ENCODE measurements at regions not wholly inside any gene's neighbourhood (a gene's known extent, or its start where the extent isn't known, plus 50 kb on each side); places are given as distances from the start of the nearest gene placed in this dataset.
A peak's percentile ranks its signal among the peaks of the same experiment; 100 is the strongest.
"Not testable (repeated sequence)": the region's sequence is repeated elsewhere in the genome, so short reads cannot be mapped to it uniquely, and the experiment has no call there.

GRCh38 chr20:1731828-1732375 is 74.3 kb upstream of the SIRPG start:
- H3K4me1 ChIP-seq (ENCODE audit: insufficient read depth, low read length): peaks cover 33% of the 10 kb centered on the region
- peaks cover 7 to 23% (median 13%) of the 10 kb centered on the region in 4 donors for H3K4me1 Mint-ChIP-seq
- peak overlapping the region; percentile 70 to 83 (median 80) for H3K4me3 Mint-ChIP-seq
- ChIA-PET CTCF (ENCODE audit: partially characterized antibody) (interaction anchor here (0.9 to 2.0 kb wide), 5 partner anchors 45 to 228 kb away, joined by 3 to 9 read pairs (median 3); partner anchors contain the start of gene SIRPD), POLR2A (ENCODE audit: partially characterized antibody) (interaction anchor here (0.6 to 1.5 kb wide), 7 partner anchors 35 to 100 kb away, joined by 3 to 5 read pairs (median 3); no protein-coding TSS in a partner anchor)
- not testable (repeated sequence) for H3K36me3 Mint-ChIP-seq; H3K4me3 ChIP-seq (ENCODE audit: low read length in 2 of 2); H3K9me3 Mint-ChIP-seq; H3K36me3 ChIP-seq (ENCODE audit: insufficient read depth, low read length); H3K27me3 ChIP-seq (ENCODE audit: insufficient read depth, low read length); H3K27me3 Mint-ChIP-seq; H3K9me3 ChIP-seq (ENCODE audit: control insufficient read depth in 1 of 2, low read length in 2 of 2)
- peak overlapping the region; percentile 11 for H3K27ac ChIP-seq (ENCODE audit: low read depth, low read length)
- intact Hi-C loops (cut with micrococcal nuclease): loop anchor here (5.0 kb wide), 2 partner anchors 45 to 75 kb away; partner anchors contain the start of gene SIRPG
- peak; percentile 25 to 58 (median 43) for DNase-seq
- peak overlapping the region; percentile 75 to 92 (median 87) for H3K27ac Mint-ChIP-seq

DNA sequence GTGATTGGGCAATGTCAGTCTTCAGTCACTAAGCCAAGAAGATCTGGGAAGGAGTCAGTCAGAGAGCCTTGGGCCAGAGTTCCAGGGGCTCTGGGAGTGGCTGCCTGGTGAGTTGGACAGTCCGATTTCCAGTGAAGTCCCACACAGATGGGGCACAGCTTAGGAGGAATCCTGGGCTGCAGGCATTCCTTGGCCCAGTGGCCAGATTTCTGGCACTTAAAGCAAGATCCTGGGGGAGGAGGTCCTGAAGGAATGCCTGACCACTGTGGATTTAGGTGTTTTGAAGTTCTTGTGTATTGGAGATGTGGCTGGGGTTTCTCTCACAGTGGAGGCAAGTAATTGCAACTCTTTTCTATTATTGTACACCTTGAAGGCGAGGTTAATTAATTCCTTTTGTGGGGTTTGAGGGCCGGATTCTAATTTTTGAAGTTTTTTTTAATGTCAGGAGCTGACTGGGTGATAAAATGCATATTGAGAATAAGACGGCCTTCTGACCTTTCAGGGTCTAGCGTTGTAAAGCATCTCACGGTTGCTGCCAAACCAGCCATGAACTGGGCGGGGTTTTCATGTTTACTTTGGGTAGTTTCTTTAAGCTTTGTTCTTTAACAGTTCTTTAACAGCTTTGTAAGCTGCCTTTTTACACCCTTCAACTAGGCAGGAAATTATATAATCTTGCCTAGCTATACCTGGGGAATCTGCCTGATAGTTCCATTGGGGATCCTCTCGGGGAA is 73.6 kb upstream of the SIRPG start:
- H3K9me3 Mint-ChIP-seq; H3K36me3 Mint-ChIP-seq; H3K9me3 ChIP-seq (ENCODE audit: control insufficient read depth in 1 of 2, low read length in 2 of 2); H3K4me3 ChIP-seq (ENCODE audit: low read length in 2 of 2); H3K27me3 ChIP-seq (ENCODE audit: insufficient read depth, low read length); H3K36me3 ChIP-seq (ENCODE audit: insufficient read depth, low read length); H3K27me3 Mint-ChIP-seq: not testable (repeated sequence)
- H3K4me3 Mint-ChIP-seq: peak overlapping the region; percentile 70 to 83 (median 80)
- H3K4me1 Mint-ChIP-seq: peaks cover 7 to 23% (median 13%) of the 10 kb centered on the region in 4 donors
- intact Hi-C loops (cut with micrococcal nuclease): loop anchor here (5.0 kb wide), 2 partner anchors 44 to 74 kb away; partner anchors contain the start of gene SIRPG
- ChIA-PET CTCF (ENCODE audit: partially characterized antibody) (interaction anchor here (1.1 to 2.0 kb wide), 4 partner anchors 174 to 227 kb away, joined by 3 to 9 read pairs (median 4); partner anchors contain the start of gene SIRPD), POLR2A (ENCODE audit: partially characterized antibody) (interaction anchor here (0.6 to 1.5 kb wide), 6 partner anchors 53 to 100 kb away, joined by 3 to 5 read pairs (median 3); no protein-coding TSS in a partner anchor)
- H3K27ac Mint-ChIP-seq: peak overlapping the region; percentile 75 to 92 (median 87)
- peak in 3 of 5 donors; percentile 11 to 19 (median 15) for DNase-seq
- Histone ChIP-seq H3K27ac (ENCODE audit: low read depth, low read length) (peak overlapping the region; percentile 11), H3K4me1 (ENCODE audit: insufficient read depth, low read length) (peaks cover 33% of the 10 kb centered on the region)

DNA sequence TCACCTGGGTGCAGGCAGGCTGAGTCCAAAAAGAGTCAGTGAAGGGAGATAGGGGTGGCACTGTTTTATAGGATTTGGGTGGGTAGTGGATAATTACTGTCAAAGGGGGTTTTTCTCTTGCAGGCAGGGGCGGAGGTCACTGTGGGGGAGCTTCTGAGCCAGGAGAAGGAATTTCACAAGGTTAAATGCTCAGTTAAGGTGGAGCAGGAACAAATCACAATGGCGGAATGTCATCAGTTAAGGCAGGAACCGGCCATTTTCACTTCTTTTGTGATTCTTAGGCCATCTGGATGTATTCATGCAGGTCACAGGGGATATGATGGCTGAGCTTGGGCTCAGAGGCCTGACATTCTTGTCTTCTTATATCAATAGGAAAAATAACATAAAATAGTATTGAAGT is 69.7 kb upstream of the SIRPG start:
- DNase-seq; H3K9me3 Mint-ChIP-seq; intact Hi-C loops (cut with micrococcal nuclease); H3K27ac Mint-ChIP-seq; H3K36me3 Mint-ChIP-seq; H3K36me3 ChIP-seq (ENCODE audit: insufficient read depth, low read length); H3K27me3 Mint-ChIP-seq; H3K4me3 ChIP-seq (ENCODE audit: low read length in 2 of 2); H3K4me3 Mint-ChIP-seq; H3K27ac ChIP-seq (ENCODE audit: low read depth, low read length); H3K9me3 ChIP-seq (ENCODE audit: control insufficient read depth in 1 of 2, low read length in 2 of 2); H3K27me3 ChIP-seq (ENCODE audit: insufficient read depth, low read length): not testable (repeated sequence)
- POLR2A ChIA-PET (ENCODE audit: partially characterized antibody): interaction anchor here (0.7 kb wide), 1 partner anchor 624 kb away, joined by 3 read pairs; no protein-coding TSS in a partner anchor
- peaks cover 17% of the 10 kb centered on the region for H3K4me1 ChIP-seq (ENCODE audit: insufficient read depth, low read length)
- peaks cover 1 to 15% (median 8%) of the 10 kb centered on the region in 4 donors for H3K4me1 Mint-ChIP-seq
- CTCF ChIA-PET (ENCODE audit: partially characterized antibody): interaction anchor here (1.2 kb wide), 1 partner anchor 50 kb away, joined by 4 read pairs; no protein-coding TSS in a partner anchor

- Mint-ChIP-seq H3K27me3 (no peaks in the 10 kb centered on the region), H3K27ac (no peak overlapping the region), H3K4me1 (peaks cover 0 to 10% (median 4%) of the 10 kb centered on the region in 4 donors), H3K9me3 (peaks cover 0 to 8% (median 5%) of the 10 kb centered on the region in 8 donors), H3K4me3 (no peak overlapping the region), H3K36me3 (no peaks in the 10 kb centered on the region)
- Histone ChIP-seq H3K4me3 (ENCODE audit: low read length in 2 of 2) (no peak overlapping the region), H3K4me1 (ENCODE audit: insufficient read depth, low read length) (peaks cover 4% of the 10 kb centered on the region), H3K9me3 (ENCODE audit: control insufficient read depth in 1 of 2, low read length in 2 of 2) (no peaks in the 10 kb centered on the region), H3K36me3 (ENCODE audit: insufficient read depth, low read length) (no peaks in the 10 kb centered on the region), H3K27me3 (ENCODE audit: insufficient read depth, low read length) (no peaks in the 10 kb centered on the region), H3K27ac (ENCODE audit: low read depth, low read length) (no peak overlapping the region)
- ChIA-PET CTCF (ENCODE audit: partially characterized antibody) (no interaction called here), POLR2A (ENCODE audit: partially characterized antibody) (no interaction called here)
- intact Hi-C loops (cut with micrococcal nuclease): no loop called here
- no peak for DNase-seq
These were observed 67.3 kb upstream of the SIRPG start for GRCh38 chr20:1724901-1725300.

DNA sequence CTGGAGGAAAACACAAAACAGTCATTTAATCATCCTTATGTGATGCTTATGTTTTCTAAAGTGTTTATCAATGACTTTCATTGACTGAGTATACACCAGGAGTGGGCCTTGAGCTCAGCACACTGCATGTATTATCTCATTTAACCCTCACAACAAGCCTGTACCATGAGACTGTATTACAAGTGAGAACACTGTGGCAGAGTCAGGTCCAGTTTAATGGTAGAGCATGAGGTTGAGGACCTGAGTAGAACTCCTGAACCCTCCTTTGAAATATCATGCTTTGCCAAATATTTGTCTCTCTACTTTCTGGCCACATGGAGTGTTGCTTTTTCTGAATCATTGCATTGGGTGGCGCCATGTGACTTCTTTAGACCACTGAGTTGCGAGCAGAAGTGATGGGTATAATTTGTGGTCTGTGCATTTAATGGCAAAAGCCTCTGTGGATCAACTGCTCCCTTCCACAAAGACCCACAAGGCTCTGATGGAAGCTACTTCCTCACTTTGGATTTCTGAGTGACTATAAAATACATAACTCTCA is 65.0 kb upstream of the SIRPG start:
- intact Hi-C loops (cut with micrococcal nuclease): no loop called here
- DNase-seq: no peak
- POLR2A ChIA-PET (ENCODE audit: partially characterized antibody): interaction anchor here (0.7 to 1.6 kb wide), 3 partner anchors 14 to 58 kb away, joined by 3 to 7 read pairs (median 3); no protein-coding TSS in a partner anchor
- Histone ChIP-seq H3K4me3 (ENCODE audit: low read length in 2 of 2) (no peak overlapping the region), H3K9me3 (ENCODE audit: control insufficient read depth in 1 of 2, low read length in 2 of 2) (no peaks in the 10 kb centered on the region), H3K27me3 (ENCODE audit: insufficient read depth, low read length) (no peaks in the 10 kb centered on the region), H3K27ac (ENCODE audit: low read depth, low read length) (no peak overlapping the region), H3K36me3 (ENCODE audit: insufficient read depth, low read length) (no peaks in the 10 kb centered on the region), H3K4me1 (ENCODE audit: insufficient read depth, low read length) (peaks cover 4% of the 10 kb centered on the region)
- no peaks in the 10 kb centered on the region for H3K27me3 Mint-ChIP-seq
- CTCF ChIA-PET (ENCODE audit: partially characterized antibody): interaction anchor here (1.4 kb wide), 1 partner anchor 11 kb away, joined by 4 read pairs; no protein-coding TSS in a partner anchor
- peaks cover 0 to 18% (median 9%) of the 10 kb centered on the region in 4 donors for H3K4me1 Mint-ChIP-seq
- H3K4me3 Mint-ChIP-seq: no peak overlapping the region
- H3K9me3 Mint-ChIP-seq: peaks cover 0 to 8% (median 5%) of the 10 kb centered on the region in 8 donors
- no peak overlapping the region for H3K27ac Mint-ChIP-seq
- no peaks in the 10 kb centered on the region for H3K36me3 Mint-ChIP-seq

DNA sequence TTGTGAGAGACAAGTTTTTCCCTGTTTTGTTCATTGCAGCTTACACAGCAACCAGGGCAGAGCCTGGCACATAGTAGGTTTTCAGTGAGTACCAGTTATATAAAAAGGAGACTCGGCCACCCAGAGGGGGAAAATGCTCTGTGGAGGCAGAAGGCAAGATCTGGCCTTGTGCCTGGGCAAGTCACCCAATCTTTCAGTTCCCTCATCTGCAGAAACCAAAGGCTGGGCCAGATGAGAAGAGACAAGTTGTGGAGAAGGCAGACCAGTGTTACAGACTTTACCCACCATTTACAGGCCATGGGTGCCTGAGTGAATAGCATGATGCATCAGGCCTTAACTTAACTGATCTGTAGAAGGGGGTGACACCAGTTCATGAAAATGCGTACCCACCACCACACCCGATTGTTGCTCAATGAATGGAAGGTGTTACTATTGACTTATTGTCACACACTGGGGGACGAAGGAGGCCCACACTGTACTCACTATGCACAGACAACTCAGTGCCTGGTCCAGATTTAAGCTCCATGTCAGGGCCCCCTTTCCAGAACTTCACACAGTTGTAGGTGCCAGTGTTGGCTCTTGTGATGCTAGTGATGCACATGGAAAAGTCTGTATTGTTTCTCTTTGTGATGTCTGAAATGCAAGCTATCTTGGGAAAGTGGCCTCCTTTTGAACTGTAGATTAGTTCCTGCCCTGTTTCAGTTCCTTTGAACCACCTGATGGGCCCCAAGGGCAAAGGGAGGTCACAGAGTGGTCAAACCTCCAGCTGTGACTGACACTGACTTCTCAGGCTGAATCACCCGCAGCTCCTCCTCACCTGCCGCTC is 64.3 kb upstream of the SIRPG start:
- Histone ChIP-seq H3K27ac (ENCODE audit: low read depth, low read length) (no peak overlapping the region), H3K4me1 (ENCODE audit: insufficient read depth, low read length) (peaks cover 4% of the 10 kb centered on the region), H3K36me3 (ENCODE audit: insufficient read depth, low read length) (no peaks in the 10 kb centered on the region), H3K27me3 (ENCODE audit: insufficient read depth, low read length) (no peaks in the 10 kb centered on the region), H3K4me3 (ENCODE audit: low read length in 2 of 2) (no peak overlapping the region), H3K9me3 (ENCODE audit: control insufficient read depth in 1 of 2, low read length in 2 of 2) (no peaks in the 10 kb centered on the region)
- Mint-ChIP-seq H3K4me3 (no peak overlapping the region), H3K27me3 (no peaks in the 10 kb centered on the region), H3K36me3 (no peaks in the 10 kb centered on the region), H3K27ac (no peak overlapping the region), H3K4me1 (peaks cover 0 to 18% (median 9%) of the 10 kb centered on the region in 4 donors), H3K9me3 (peaks cover 0 to 8% (median 5%) of the 10 kb centered on the region in 8 donors)
- POLR2A ChIA-PET (ENCODE audit: partially characterized antibody): interaction anchor here (0.7 to 1.6 kb wide), 3 partner anchors 13 to 57 kb away, joined by 3 to 7 read pairs (median 3); no protein-coding TSS in a partner anchor
- no peak for DNase-seq
- intact Hi-C loops (cut with micrococcal nuclease): no loop called here
- CTCF ChIA-PET (ENCODE audit: partially characterized antibody): interaction anchor here (1.4 kb wide), 1 partner anchor 12 kb away, joined by 4 read pairs; no protein-coding TSS in a partner anchor
